GM18505 (cell line): ENCODE measurements at regions not wholly inside any gene's neighbourhood (a gene's known extent, or its start where the extent isn't known, plus 50 kb on each side); places are given as distances from the start of the nearest gene placed in this dataset.
"Not testable (repeated sequence)": the region's sequence is repeated elsewhere in the genome, so short reads cannot be mapped to it uniquely, and the experiment has no call there.

Experiments
- ATAC-seq: cut with Tn5 transposase; IDR thresholded peaks from one replicate; pipeline ENCODE4 v1.9.1; 2021; ENCODE audit not compliant: unreplicated experiment
- POLR2A ChIP-seq: IDR thresholded peaks from 4 replicates; pipeline ENCODE4 v1.6.1; 2011; ENCODE audit warnings: borderline replicate concordance; ENCODE audit not compliant: insufficient read depth, insufficient read length; ENCODE audit errors: extremely low read depth

GRCh38 chr1:229864686-229865230 lies 202.3 kb upstream of the GALNT2 start:
- ATAC-seq, result no peak

GRCh38 chr1:229865321-229865720 lies 201.7 kb upstream of the GALNT2 start:
- not testable (repeated sequence) for ATAC-seq

More at GRCh38 chr1:229864686-229865230, 202.3 kb upstream of the GALNT2 start:
- no peak for TF ChIP-seq POLR2A

GRCh38 chr1:229867726-229868125 lies 199.3 kb upstream of the GALNT2 start:
- no peak for ATAC-seq
- no peak for TF ChIP-seq POLR2A

- TF ChIP-seq POLR2A, result no peak
- no peak for ATAC-seq
Observed at GRCh38 chr1:229869240-229869639, 197.8 kb upstream of the GALNT2 start.

GRCh38 chr1:229869687-229870086 lies 197.4 kb upstream of the GALNT2 start:
- no peak for ATAC-seq
- TF ChIP-seq POLR2A, result no peak

- no peak for TF ChIP-seq POLR2A
- ATAC-seq, result no peak
Observed at GRCh38 chr1:229870381-229870780, 196.7 kb upstream of the GALNT2 start.

- TF ChIP-seq POLR2A, result no peak
- no peak for ATAC-seq
Observed at GRCh38 chr1:229871078-229871676, 195.9 kb upstream of the GALNT2 start.

- TF ChIP-seq POLR2A, result no peak
Observed at GRCh38 chr1:229874136-229874535, 192.9 kb upstream of the GALNT2 start.

GRCh38 chr1:229874609-229875008 lies 192.4 kb upstream of the GALNT2 start:
- TF ChIP-seq POLR2A, result no peak
- ATAC-seq, result no peak

More at GRCh38 chr1:229874136-229874535, 192.9 kb upstream of the GALNT2 start:
- ATAC-seq, result no peak

- no peak for TF ChIP-seq POLR2A
- no peak for ATAC-seq
Observed at GRCh38 chr1:229875086-229875485, 192.0 kb upstream of the GALNT2 start.

- no peak for TF ChIP-seq POLR2A
- no peak for ATAC-seq
Observed at GRCh38 chr1:229879746-229880145, 187.3 kb upstream of the GALNT2 start.

GRCh38 chr1:229880271-229881170 lies 186.5 kb upstream of the GALNT2 start:
- TF ChIP-seq POLR2A, result no peak
- ATAC-seq, result no peak

- TF ChIP-seq POLR2A, result no peak
- no peak for ATAC-seq
Observed at GRCh38 chr1:229882621-229883020, 184.4 kb upstream of the GALNT2 start.
